Amniotic epithelial cell (primary cell): ENCODE measurements at regions not wholly inside any gene's neighbourhood (a gene's known extent, or its start where the extent isn't known, plus 50 kb on each side); places are given as distances from the start of the nearest gene placed in this dataset.
A peak's percentile ranks its signal among the peaks of the same experiment; 100 is the strongest.

Source experiments
- DNase-seq: peaks from one replicate; pipeline ENCODE4 v3.0.0-alpha.2; 2010; ENCODE audit warnings: low read depth

DNA sequence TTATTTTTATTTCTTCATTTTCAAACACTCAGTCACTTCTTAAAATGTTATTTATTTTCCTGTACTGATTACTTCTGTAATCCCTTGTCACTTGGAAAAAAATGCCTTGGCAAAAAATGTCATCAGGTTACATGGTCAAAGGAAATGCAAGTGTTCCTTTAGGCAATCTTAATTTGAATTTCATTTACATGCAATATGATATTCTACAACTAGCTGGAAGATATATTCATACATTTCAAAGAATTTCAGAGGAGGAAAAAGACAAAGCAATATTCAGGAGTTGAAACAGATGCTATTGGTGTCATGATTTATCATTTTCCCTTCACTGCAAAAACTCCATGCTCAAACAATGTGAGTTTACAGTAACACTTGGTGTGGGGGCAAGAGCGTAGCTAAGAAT, 1316.6 kb downstream of the FSTL5 start:
- DNase-seq: no peak

DNA sequence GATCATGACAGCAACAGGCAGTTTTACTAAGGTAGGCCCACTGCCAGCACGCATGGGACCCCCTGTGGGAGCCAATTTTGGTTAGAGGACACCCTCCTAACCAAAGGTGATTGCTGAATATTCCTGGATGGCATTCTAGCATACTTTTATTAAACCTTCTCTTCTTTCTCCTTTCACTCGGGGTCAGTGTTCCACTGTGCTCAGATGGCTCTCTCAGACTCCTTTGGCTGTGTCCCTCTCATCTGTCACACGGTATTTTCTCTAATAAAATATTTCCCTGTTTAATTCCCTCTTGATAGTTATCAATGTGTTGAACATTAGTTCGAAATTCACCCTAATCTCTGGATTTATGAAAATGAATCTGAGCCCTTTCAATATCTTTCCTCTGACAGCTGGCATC, 1315.3 kb downstream of the FSTL5 start:
- no peak for DNase-seq

DNA sequence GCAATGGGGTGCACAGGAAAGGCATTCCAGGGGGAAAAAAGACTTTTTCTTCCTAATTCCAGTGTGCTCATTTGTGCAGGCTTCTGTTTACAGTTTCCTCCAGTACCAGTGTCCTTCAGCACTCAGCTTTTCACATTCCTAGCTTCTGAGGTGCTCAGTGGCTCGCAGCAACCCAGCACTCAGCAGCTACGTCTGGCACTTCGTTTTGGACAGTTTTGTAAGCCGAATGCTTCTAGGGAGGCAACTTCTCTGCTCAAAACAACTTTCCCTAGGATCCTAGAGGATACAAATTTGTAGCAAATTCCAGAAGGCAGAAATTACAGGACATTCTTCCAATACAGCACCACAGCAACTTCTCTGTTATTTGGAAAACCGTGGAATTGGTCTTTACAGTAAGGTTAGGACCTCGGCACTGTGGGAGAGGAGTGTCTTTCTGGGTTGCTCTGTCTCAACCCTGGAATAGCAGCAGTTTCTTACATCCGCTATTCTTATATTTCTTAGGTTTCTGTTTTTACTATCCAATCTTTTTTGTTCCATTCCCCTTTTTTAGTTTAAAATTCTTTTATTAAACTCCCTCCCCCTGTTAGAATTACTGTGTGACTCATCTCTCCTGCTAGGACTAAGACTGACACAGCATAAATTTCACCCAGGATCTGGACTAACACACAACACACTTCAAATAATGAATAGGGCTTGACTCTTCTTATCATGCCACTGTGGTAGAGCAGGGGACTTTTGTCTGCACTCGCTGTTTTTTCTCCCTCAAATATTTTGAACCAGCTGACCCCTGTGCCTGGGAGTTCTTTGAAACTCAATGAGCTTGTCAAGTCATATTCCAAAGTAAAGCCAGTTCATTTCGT, 1314.7 kb downstream of the FSTL5 start:
- DNase-seq: peak; percentile 67

DNA sequence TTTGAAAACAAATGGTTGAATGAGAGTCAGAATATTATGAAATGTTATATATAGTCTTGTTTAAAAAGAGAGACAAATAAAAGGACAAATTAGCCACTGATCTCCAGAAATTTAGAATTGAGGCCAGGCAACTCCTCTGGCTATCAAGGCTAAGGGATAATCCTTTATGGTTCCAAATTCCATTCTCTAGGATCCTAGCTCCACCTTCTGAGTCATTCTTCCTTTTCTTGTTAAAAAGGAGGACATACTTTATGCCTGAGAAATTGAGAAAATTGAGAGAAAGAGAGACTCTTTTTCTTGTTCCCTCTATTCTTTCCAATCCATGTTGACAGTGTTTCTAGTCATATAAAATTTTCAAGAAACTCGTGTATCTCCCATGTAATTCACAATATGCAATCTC, 1299.5 kb downstream of the FSTL5 start:
- DNase-seq: no peak

DNA sequence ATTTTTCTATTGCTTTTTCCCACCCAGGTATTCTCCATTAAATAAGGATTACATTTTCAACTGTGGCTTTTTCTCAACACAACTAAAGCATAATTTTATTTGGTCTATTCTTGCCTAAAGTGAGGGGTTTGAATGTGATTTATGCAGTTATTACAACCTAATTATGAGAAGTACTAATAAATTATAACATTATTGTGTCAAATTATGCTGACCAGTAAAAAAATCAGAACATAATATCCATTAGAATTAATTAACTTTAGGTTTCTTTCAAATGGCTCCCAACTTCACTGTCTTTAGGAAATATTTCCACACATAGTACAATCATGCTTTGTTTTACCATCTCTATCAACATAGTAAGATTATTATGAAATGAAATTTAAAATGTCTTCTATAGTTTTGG, 1293.9 kb downstream of the FSTL5 start:
- DNase-seq: no peak

DNA sequence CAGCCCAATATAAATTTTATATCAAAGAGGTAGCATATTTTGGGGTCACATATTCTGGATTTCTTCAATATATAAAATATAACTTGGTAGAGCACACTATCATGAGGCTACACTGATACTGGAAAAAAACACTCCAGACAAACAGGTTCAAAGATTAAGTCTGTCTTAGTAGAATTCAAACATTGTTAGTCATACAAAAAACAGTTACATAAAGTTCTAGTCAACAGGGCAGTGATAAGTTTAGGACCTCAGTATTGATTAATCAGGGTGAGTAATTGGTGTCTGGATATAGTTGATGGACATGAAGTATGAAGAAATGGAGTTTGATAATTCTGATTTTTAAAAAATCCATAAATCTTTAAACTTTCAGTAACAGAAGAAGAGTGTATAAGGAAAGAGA, 1291.3 kb downstream of the FSTL5 start:
- no peak for DNase-seq

DNA sequence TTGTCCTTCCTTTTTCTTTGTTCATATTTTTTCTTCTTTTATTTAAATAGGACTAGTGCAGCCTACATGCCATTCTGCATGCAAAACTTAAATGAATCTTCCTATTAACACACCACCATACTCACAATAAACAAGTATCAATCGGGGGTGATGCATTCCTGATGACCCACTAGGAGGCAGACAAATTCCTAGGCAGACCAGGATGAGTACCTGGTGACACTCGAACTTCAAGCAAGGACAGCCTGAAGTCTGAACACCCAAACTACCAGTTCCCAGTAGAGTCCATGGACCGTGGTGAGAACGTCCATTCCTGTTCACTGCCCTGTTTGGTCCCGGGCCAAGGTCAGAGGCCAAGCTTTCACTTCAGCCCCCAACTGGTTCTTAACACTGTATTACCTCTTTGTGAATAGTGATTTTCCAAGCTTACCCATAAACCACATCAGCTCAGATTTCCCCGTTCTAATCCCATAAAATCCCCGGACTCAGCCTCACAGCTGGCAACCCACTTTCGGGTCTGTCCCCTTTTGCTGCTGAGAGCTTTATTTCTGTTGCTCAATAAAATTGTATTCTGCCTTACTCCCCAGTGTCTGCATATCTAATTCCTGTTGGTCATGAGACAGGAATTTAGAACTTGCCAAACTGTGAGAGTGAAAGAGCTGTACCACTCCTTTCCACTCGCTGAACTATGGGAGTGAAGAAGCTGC, 1286.6 kb downstream of the FSTL5 start:
- peak; percentile 9 for DNase-seq

DNA sequence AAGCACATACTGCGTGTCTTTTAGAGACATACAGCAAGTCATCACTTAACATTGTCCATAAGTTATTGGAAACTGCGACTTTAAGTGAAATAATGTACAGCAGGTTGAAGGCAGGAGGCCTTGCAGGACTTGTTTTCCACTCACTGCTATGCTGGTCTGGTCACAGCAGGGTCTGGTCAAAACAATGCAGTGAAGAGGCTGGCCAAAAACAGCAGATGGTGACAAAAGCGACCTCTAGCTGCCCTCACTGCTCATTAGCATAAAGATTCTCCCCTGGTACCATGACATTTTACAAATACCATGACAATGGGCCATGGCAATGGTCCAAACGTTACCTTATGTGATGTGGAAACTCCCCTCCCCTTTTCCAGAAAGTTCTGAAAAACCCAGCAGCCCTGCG, 1283.6 kb downstream of the FSTL5 start:
- no peak for DNase-seq

DNA sequence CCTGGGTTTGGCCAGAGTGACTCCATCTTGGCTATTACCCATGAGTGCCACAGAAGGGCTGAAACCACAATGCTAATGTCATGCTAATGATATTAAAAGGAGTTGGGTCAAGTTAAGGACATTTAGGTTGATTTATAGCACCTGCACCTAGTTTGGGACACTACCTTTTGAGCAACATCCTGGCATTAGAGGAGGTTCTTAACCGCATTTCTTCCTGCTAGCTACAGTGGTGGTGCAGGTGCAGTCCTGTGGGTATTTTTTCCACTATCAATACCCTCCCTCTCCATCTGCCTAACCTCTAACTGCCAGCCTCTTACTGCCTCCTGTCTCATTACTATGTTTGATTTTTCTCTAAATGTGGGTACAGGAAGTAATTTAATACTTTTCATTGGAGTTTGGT, 1276.1 kb downstream of the FSTL5 start:
- DNase-seq: no peak

DNA sequence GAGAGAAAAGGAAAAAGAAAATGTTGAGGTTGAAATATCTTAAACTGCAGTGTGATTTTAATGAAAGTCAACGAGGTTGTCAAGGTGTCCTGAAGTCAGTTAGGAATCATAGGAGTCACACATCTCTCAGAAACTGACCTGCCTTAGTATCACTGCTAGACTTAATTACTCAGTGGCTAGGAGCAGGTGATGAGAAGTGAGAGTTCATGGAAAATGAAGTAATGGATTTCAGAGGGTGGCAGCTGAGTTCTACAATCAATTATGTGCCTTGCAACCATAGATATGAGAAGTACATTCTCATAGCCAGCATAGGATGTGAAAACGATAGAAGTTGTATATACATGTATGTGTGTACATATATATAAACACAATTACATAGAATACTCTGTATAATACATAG, 1269.7 kb downstream of the FSTL5 start:
- DNase-seq: no peak

DNA sequence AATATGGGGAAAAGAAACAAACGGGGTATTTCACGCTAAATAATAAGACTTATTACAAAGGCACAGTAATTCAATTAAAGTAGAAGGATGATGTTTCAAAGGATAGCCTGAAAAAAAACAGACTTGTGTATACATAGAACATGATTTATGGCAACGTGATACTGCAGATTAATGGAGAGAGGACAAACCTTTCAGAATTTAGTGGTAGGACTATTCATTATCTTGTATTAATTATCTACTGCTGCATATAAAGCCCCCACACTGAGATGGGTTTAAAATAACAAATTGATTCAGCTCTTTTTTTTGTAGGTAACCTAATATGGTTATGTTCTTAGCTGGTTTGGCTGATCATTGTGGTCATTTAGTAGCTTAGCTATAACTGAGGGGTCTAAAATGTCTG, 1269.0 kb downstream of the FSTL5 start:
- no peak for DNase-seq

DNA sequence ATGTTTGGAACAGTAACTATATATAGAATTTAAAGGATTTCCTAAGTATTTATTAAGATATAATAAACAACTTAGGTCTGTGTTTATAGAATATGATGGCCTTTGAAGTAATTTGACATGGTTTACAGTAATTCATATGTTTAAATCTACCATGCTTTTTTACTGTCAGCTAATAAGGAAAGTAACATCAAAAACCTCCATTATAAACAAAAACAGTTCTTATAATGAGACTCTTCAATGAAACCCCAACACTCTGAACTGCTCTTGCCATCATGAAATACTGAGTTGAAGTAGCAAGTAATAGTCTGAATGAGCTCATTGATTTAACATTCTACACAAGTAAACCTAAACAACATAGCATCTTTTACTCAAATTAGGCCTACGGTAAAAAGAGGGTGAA, 1236.5 kb downstream of the FSTL5 start:
- no peak for DNase-seq

DNA sequence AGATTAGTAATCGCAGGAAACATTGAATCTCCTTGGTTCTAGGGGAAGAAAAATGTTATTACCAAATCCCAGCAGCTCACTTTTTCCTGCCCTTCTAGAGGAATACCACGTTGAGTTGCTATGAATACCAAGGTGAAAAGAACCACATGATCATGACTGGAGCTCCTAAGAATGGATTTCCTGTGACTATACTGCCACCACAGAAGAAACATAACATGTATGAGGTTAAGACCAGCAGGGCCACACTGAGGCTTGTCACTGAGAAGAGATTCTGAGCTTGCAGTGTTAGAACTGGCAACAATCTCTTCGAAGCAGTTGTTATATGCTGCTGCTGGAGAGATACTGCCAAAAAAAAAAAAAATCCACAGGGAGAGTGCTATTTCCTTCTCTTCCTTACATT, 1235.3 kb downstream of the FSTL5 start:
- DNase-seq: no peak

DNA sequence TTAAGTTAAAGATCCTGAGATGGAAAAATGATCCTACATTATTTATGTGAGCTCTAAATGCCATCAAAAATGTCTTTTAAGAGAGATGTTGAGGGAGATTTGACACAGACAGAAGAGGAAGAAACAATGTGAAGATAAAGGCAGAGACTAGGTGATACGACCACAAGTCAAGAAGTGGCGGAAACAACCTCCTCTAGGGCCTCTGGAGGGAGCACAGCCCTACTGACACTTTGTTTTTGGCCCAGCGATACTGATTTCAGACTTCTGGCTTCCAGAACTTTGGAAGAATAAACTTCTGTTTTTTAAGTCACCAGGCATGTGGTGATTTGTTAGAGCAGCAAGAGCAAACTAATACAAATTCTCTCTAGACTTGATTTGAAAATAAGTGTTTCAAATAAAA, 1216.1 kb downstream of the FSTL5 start:
- no peak for DNase-seq

DNA sequence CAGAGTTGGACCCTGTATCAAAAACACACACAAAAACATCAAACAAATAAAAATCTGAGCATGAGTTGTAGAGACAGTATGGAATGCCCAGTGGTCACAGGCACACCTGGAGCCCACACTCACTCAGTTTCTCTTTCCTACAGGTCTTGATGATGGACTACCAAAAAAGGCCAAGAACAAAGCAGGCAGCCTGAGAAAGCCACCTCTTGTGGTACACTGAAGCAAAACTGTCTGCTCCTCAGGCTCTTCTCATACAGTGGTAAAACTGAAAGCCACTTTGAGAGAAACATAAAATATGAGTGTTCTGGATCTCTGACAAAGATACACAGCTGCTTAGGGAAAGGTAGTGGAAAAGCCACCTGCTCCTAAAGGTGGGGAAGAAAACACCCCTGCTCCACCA, 1206.9 kb downstream of the FSTL5 start:
- DNase-seq: no peak

DNA sequence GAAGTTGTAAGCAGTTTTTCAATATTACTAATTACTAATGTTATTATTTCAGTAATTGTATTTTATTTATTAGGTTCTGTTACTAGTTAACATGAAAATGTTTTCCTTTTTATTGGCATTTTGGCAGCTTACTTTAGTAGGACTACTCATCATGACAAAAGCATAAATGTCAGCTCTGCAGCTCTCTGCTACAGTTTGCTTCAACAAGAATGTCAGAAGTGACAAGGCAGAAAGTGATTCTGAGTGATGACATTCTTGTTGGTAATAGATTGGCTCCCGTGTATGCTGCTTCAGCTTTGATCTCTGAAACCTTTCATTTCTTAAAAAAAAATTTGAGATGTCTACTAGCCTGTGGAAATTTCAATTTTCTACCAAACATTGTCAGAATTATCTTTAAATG, 1193.9 kb downstream of the FSTL5 start:
- DNase-seq: no peak

DNA sequence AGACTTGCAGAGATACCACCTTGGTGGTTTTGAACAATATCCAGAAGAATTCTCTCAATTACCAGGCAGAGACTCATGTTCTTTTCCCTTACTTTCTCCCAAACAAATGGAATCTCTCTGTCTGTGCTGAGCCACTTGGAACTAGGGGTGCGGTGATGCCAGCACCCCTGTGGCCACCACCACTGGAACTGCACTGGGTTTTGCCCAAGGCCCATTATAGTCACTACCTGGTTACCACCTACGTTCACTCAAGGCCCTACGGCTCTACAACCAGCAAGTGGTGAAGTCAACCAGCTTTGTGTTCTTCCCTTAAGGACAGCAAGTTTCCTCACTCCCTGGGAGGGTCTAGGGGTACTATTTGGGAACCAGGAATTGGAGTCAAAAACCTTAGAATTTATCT, 1183.7 kb downstream of the FSTL5 start:
- no peak for DNase-seq

DNA sequence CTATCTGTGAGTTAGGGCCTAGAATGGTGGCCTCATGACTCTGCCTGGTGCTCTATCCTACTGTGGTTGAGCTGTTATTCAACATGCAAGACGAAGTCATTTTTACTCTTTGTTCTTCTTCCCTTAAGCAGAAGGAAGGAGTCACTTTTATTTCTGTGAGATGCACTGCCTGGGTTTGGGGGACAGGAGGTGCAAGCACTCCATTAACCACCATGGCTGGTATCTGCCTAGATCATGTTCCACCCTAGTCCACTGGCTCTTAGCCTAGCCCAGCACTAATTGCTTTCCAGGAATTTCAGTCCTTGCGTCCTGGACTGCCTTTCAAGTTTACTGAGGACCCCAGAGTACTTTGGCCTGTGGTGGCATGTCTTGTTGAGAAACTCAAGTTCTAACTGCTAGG, 1182.7 kb downstream of the FSTL5 start:
- DNase-seq: no peak

DNA sequence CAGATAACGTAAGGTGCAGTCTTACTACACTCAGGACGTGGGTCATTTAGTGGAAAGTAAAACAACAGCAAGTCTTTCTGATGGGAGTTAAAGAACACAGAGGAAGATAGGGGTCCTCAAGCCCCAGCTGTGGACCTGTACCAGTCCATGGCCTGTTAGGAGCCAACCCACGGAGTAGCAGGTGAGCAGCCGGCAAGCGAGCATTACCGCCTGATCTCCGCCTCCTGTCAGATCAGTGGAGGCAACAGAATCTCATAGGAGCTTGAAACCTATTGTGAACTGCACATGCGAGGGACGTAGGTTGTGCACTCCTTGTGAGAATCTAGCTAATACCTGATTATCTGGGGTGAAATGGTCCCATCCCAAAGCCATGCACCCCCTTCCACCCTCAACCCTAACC, 1180.8 kb downstream of the FSTL5 start:
- no peak for DNase-seq

DNA sequence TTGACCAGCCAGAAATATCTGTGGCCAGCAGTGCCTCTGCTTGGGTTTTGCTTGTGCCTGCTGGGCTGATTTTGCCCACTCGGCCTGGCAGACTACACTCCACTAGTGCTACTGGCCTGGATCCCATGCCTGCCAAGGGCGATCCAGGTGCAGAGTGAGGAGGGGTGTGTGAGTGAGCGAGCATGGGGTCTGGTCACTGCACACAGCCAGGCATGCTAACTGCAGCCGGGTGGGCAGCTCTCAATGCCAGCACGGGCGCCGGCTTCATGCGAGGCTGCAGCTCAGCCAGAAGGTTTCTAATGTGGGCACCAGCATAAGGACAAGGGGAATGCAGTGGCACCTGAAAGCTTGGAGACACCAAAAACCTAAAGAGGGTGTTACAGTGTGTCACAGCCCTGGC, 1161.4 kb downstream of the FSTL5 start:
- DNase-seq: no peak

DNA sequence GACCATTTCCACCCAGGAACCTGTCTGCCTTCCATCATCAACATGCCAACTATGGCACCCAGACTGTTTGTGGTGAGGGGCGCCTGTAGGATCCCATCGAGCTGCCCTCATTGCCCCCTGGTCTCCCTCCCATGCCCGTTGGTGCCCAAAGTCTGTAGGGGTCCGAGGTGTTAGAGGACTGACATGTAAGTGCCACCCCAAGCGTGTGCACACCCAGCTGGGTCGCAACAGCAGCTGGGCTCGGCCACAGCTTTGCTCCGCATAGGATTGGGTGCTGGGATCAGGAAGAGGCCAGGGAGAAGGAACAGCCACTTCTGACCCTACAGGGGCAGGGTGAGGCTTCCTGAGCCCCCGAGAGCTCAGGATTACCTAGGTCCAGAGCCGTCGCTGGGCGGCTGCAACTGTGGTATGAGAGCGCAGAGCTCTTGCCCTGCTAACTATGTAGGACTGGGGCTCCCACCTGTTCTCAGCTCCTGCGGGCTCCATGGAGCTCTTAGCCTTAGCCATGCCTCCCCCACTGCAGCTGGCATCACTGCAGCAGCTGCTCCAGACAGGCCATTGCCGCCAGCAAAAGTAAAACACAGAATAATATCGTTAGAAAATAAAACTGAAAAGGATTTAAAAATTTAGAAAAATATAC, 1160.3 kb downstream of the FSTL5 start:
- DNase-seq: no peak

DNA sequence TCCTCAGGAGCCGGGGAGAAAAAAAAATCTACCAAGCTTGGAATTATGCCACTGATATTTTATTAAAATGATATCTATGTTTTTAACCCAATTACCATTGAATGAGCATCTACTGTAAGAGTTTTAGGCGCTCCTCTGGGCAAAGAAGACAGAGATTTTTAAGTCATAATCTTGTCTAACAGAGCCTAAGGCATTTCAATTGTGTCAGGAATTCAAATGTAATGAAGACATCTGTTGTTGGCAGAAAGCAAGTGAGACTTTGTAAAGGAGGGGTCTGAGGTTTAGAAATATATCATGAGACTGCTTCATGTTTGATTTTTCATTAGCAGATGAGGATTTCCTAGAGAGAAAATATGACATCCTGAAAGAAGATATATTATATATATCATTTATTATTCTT, 1158.1 kb downstream of the FSTL5 start:
- no peak for DNase-seq

DNA sequence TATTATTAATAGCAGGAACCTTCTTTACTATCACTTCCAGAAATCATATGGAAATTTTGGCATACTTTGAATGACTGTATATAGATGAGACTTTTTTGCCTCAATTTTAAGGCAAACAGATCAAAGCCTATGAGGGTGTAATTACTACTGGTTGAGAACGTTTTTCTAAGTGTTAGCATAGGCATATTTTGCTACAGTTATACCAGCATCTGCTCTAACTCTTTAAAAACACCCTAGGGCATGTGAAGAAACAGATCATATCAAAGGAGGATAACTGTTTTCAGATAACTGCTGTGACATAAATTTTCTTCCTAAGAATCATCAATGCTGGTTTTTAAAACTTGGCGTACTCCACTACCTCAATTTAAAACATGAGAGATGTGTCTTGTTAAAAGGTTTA, 1155.3 kb downstream of the FSTL5 start:
- DNase-seq: no peak
